ENCODE measurements at regions not wholly inside any gene's neighbourhood (a gene's known extent, or its start where the extent isn't known, plus 50 kb on each side); places are given as distances from the start of the nearest gene placed in this dataset.

DNA sequence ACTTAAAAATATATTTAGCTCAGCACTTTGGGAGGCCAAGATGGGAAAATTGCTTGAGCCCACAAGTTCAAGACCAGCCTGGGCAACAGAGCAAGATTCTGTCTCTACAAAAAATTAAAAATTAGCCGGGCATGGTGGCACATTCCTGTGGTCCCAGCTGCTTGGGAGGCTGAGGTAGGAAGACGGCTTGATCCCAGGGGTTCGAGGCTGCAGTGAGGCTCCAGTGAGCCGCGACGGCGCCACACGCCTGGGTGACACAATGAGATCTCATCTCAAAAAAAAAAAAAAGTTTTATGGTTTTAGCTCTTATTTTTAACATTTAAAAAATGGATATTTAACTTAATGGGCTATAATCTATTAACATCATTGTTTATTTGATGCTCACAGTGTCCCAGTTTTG, 97.2 kb upstream of the RIPOR2 start:
- Histone ChIP-seq H3K9ac (ENCODE audit: low read length) (no peak overlapping the region), H3K36me3 (replicated peaks in 1 of 2; ENCODE audit: control extremely low read depth in 1 of 2, control insufficient read depth in 1 of 2, extremely low read depth in 1 of 2, insufficient read depth in 2 of 2, low read length in 1 of 2) (no peaks in the 10 kb centered on the region), H3K4me3 (ENCODE audit: control extremely low read depth in 1 of 5, extremely low read depth in 1 of 5, insufficient read depth in 1 of 5, low read depth in 2 of 5, low read length in 4 of 5) (no peak overlapping the region), H3K79me2 (ENCODE audit: control insufficient read depth, insufficient read depth, low read length) (peaks cover 58% of the 10 kb centered on the region), H3K27ac (ENCODE audit: low read length in 2 of 2) (no peak overlapping the region), H3K4me2 (replicated peaks; ENCODE audit: low read depth, low read length, poor library complexity, severe bottlenecking) (no peak overlapping the region), H4K20me1 (ENCODE audit: control insufficient read depth, insufficient read depth, low read length, poor library complexity, severe bottlenecking) (no peaks in the 10 kb centered on the region), H3K27me3 (replicated peaks in 1 of 4; ENCODE audit: control extremely low read depth in 1 of 4, control insufficient read depth in 3 of 4, insufficient read depth in 4 of 4, low read length in 3 of 4) (no peaks in the 10 kb centered on the region), H2AFZ (ENCODE audit: insufficient read depth, low read depth, low read length, poor library complexity, severe bottlenecking) (no peak overlapping the region), H3K4me1 (ENCODE audit: control insufficient read depth in 2 of 2, insufficient read depth in 2 of 2, low read length in 2 of 2) (peaks cover 32 to 40% of the 10 kb centered on the region in 2 donors), H3K9me3 (ENCODE audit: control extremely low read depth in 1 of 3, control insufficient read depth in 2 of 3, insufficient read depth in 1 of 3, low read length in 2 of 3) (no peaks in the 10 kb centered on the region)
- no peaks in the 10 kb centered on the region for H3K9me3 Mint-ChIP-seq (ENCODE audit: insufficient read depth)
- ATAC-seq (ENCODE audit: low read depth) = no peak
- H3K4me3 Mint-ChIP-seq = no peak overlapping the region
- CTCF ChIA-PET = interaction anchor here (1.4 to 8.4 kb wide), 9 partner anchors 7 to 176 kb away, joined by 3 to 92 read pairs (median 20); no protein-coding TSS in a partner anchor
- TF ChIP-seq EZH2 (IDR thresholded peaks at IDR 0.05; ENCODE audit: borderline replicate concordance, insufficient read depth, low read depth, low read length, poor library complexity, severe bottlenecking) (no peak), CTCF (IDR thresholded peaks at IDR 0.05) (no peak)
- DNase-seq = no peak
- H3K27me3 Mint-ChIP-seq = no peaks in the 10 kb centered on the region
- POLR2A ChIA-PET = interaction anchor here (0.6 to 0.9 kb wide), 2 partner anchors 10 to 38 kb away, joined by 3 read pairs; no protein-coding TSS in a partner anchor
- 17% methylated on average over 1 of the region's 8 CpGs for WGBS (ENCODE audit: insufficient coverage)
- H3K27ac Mint-ChIP-seq = no peak overlapping the region
- intact Hi-C loops (cut with micrococcal nuclease) = no loop called here
- H3K4me1 Mint-ChIP-seq = peaks cover 53% of the 10 kb centered on the region

- no CpG with 5 or more reads among the region's 3 CpGs for WGBS (ENCODE audit: insufficient coverage)
- ATAC-seq (ENCODE audit: low read depth) = no peak
- peak overlapping the region; percentile 91 for H3K27ac Mint-ChIP-seq
Observed at GRCh38 chr6:25034431-25034921, 98.7 kb upstream of the RIPOR2 start.

More at GRCh38 chr6:25034431-25034921, 98.7 kb upstream of the RIPOR2 start:
- Histone ChIP-seq H3K36me3 (replicated peaks in 1 of 2; ENCODE audit: control extremely low read depth in 1 of 2, control insufficient read depth in 1 of 2, extremely low read depth in 1 of 2, insufficient read depth in 2 of 2, low read length in 1 of 2) (peaks cover 0 to 2% of the 10 kb centered on the region in 2 experiments), H3K4me3 (ENCODE audit: control extremely low read depth in 1 of 5, extremely low read depth in 1 of 5, insufficient read depth in 1 of 5, low read depth in 2 of 5, low read length in 4 of 5) (peak overlapping the region; percentile 28 to 65 (median 49)), H4K20me1 (ENCODE audit: control insufficient read depth, insufficient read depth, low read length, poor library complexity, severe bottlenecking) (no peaks in the 10 kb centered on the region), H3K4me1 (ENCODE audit: control insufficient read depth in 2 of 2, insufficient read depth in 2 of 2, low read length in 2 of 2) (peaks cover 41 to 50% of the 10 kb centered on the region in 2 donors), H3K27me3 (replicated peaks in 1 of 4; ENCODE audit: control extremely low read depth in 1 of 4, control insufficient read depth in 3 of 4, insufficient read depth in 4 of 4, low read length in 3 of 4) (no peaks in the 10 kb centered on the region), H3K4me2 (replicated peaks; ENCODE audit: low read depth, low read length, poor library complexity, severe bottlenecking) (peak overlapping the region; percentile 74), H2AFZ (ENCODE audit: insufficient read depth, low read depth, low read length, poor library complexity, severe bottlenecking) (peak overlapping the region; percentile 85), H3K9me3 (ENCODE audit: control extremely low read depth in 1 of 3, control insufficient read depth in 2 of 3, insufficient read depth in 1 of 3, low read length in 2 of 3) (peaks cover 0 to 2% (median 0%) of the 10 kb centered on the region in 3 donors), H3K79me2 (ENCODE audit: control insufficient read depth, insufficient read depth, low read length) (peaks cover 70% of the 10 kb centered on the region), H3K9ac (ENCODE audit: low read length) (peak overlapping the region; percentile 65), H3K27ac (ENCODE audit: low read length in 2 of 2) (peak overlapping the region; percentile 76 to 78)
- Mint-ChIP-seq H3K4me1 (peaks cover 58% of the 10 kb centered on the region), H3K27me3 (no peaks in the 10 kb centered on the region), H3K4me3 (peak overlapping the region; percentile 89), H3K9me3 (ENCODE audit: insufficient read depth) (no peaks in the 10 kb centered on the region)
- ChIA-PET CTCF (interaction anchor here (1.4 to 8.4 kb wide), 12 partner anchors 9 to 177 kb away, joined by 3 to 92 read pairs (median 6); no protein-coding TSS in a partner anchor), POLR2A (interaction anchor here (0.6 to 1.4 kb wide), 2 partner anchors 12 to 87 kb away, joined by 3 read pairs; no protein-coding TSS in a partner anchor)
- intact Hi-C loops (cut with micrococcal nuclease) = loop anchor here (1.0 kb wide), 1 partner anchor 8 kb away; no protein-coding TSS in a partner anchor
- peak; percentile 52 for DNase-seq
- TF ChIP-seq CTCF (IDR thresholded peaks at IDR 0.05) (no peak), EZH2 (IDR thresholded peaks at IDR 0.05; ENCODE audit: borderline replicate concordance, insufficient read depth, low read depth, low read length, poor library complexity, severe bottlenecking) (no peak)
